SK-N-SH (cell line): ENCODE measurements at regions not wholly inside any gene's neighbourhood (a gene's known extent, or its start where the extent isn't known, plus 50 kb on each side); places are given as distances from the start of the nearest gene placed in this dataset.

Experiments
- EP300 ChIP-seq, 2 experiments: IDR thresholded peaks; 2 replicates each; pipeline versions ENCODE4 v1.4.0 to v1.6.1; 2012; ENCODE audit warnings: borderline replicate concordance in 1 of 2, low read depth in 1 of 2, low read length in 1 of 2
- EZH2phosphoT487 ChIP-seq: fragments of 200-600 bp; sonication (generic); IDR thresholded peaks from 2 replicates; pipeline ENCODE4 v1.6.1; 2017; ENCODE audit warnings: low read depth, mixed run types, mild to moderate bottlenecking, antibody characterized with exemption, moderate library complexity, borderline replicate concordance
- FOXJ3 ChIP-seq: sonication (generic); formaldehyde crosslinking; IDR thresholded peaks from 2 replicates; pipeline ENCODE4 v1.5.1; 2020; ENCODE audit warnings: mild to moderate bottlenecking, missing genetic modification reagents
- RAD21 ChIP-seq: IDR thresholded peaks from 2 replicates; pipeline ENCODE4 v1.6.1; 2012; ENCODE audit warnings: mild to moderate bottlenecking, low read length
- RCOR1 ChIP-seq: fragments of 150-350 bp; IDR thresholded peaks from 2 replicates; pipeline ENCODE4 v1.6.1; 2017; ENCODE audit warnings: antibody characterized with exemption, low read length
- USF2 ChIP-seq: fragments of 150-350 bp; IDR thresholded peaks from 2 replicates; pipeline ENCODE4 v1.6.1; 2017; ENCODE audit warnings: antibody characterized with exemption, low read length, low read depth, borderline replicate concordance
- YY1 ChIP-seq: IDR thresholded peaks from 2 replicates; pipeline ENCODE4 v1.4.0; 2012; ENCODE audit warnings: low read depth, mild to moderate bottlenecking
- ZBTB33 ChIP-seq: IDR thresholded peaks from 2 replicates; pipeline ENCODE4 v1.4.0; 2012; ENCODE audit warnings: low read depth, borderline replicate concordance
- TF ChIP-seq, protein P1 (sequence below): fragments of 200-600 bp; sonication (generic); IDR thresholded peaks from 2 replicates; pipeline ENCODE4 v1.6.1; 2017; ENCODE audit warnings: antibody characterized with exemption, mild to moderate bottlenecking, moderate library complexity
- TF ChIP-seq, protein P2 (sequence below): IDR thresholded peaks from 2 replicates; pipeline ENCODE4 v1.6.1; 2012; ENCODE audit warnings: mild to moderate bottlenecking, low read depth, low read length, moderate library complexity

GRCh38 chr9:82115331-82115730 lies 126.8 kb downstream of the SPATA31D1 start:
- TF ChIP-seq, protein P1, sequence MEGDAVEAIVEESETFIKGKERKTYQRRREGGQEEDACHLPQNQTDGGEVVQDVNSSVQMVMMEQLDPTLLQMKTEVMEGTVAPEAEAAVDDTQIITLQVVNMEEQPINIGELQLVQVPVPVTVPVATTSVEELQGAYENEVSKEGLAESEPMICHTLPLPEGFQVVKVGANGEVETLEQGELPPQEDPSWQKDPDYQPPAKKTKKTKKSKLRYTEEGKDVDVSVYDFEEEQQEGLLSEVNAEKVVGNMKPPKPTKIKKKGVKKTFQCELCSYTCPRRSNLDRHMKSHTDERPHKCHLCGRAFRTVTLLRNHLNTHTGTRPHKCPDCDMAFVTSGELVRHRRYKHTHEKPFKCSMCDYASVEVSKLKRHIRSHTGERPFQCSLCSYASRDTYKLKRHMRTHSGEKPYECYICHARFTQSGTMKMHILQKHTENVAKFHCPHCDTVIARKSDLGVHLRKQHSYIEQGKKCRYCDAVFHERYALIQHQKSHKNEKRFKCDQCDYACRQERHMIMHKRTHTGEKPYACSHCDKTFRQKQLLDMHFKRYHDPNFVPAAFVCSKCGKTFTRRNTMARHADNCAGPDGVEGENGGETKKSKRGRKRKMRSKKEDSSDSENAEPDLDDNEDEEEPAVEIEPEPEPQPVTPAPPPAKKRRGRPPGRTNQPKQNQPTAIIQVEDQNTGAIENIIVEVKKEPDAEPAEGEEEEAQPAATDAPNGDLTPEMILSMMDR, result no peak
- TF ChIP-seq, protein P2, sequence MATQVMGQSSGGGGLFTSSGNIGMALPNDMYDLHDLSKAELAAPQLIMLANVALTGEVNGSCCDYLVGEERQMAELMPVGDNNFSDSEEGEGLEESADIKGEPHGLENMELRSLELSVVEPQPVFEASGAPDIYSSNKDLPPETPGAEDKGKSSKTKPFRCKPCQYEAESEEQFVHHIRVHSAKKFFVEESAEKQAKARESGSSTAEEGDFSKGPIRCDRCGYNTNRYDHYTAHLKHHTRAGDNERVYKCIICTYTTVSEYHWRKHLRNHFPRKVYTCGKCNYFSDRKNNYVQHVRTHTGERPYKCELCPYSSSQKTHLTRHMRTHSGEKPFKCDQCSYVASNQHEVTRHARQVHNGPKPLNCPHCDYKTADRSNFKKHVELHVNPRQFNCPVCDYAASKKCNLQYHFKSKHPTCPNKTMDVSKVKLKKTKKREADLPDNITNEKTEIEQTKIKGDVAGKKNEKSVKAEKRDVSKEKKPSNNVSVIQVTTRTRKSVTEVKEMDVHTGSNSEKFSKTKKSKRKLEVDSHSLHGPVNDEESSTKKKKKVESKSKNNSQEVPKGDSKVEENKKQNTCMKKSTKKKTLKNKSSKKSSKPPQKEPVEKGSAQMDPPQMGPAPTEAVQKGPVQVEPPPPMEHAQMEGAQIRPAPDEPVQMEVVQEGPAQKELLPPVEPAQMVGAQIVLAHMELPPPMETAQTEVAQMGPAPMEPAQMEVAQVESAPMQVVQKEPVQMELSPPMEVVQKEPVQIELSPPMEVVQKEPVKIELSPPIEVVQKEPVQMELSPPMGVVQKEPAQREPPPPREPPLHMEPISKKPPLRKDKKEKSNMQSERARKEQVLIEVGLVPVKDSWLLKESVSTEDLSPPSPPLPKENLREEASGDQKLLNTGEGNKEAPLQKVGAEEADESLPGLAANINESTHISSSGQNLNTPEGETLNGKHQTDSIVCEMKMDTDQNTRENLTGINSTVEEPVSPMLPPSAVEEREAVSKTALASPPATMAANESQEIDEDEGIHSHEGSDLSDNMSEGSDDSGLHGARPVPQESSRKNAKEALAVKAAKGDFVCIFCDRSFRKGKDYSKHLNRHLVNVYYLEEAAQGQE, result no peak
- TF ChIP-seq FOXJ3 (CRISPR knock-in tag) (no peak), ZBTB33 (no peak), EP300 (IDR thresholded peaks at IDR 0.05; ENCODE audit: borderline replicate concordance in 1 of 2, low read depth in 1 of 2, low read length in 1 of 2) (no peak), EZH2phosphoT487 (no peak), USF2 (no peak), RCOR1 (no peak), YY1 (no peak), RAD21 (no peak)
